ENCODE measurements at regions not wholly inside any gene's neighbourhood (a gene's known extent, or its start where the extent isn't known, plus 50 kb on each side); places are given as distances from the start of the nearest gene placed in this dataset.

GRCh38 chr7:118762451-118762850 is 537.9 kb downstream of the ANKRD7 start:
- H3K4me1 ChIP-seq = no peaks in the 10 kb centered on the region
- WGBS, 3 donors = 66 to 77% (median 70%) methylated on average over 2 of the region's 2 CpGs
- H3K4me3 ChIP-seq = no peak overlapping the region
- no peak overlapping the region for H3K27ac ChIP-seq
- H3K27me3 ChIP-seq (ENCODE audit: insufficient read depth in 3 of 3, low read length in 2 of 3) = no peaks in the 10 kb centered on the region
- DNase-seq (no peak), ATAC-seq (no peak)
- no peaks in the 10 kb centered on the region for H3K36me3 ChIP-seq (ENCODE audit: insufficient read depth in 1 of 2, low read depth in 1 of 2)
- no peak for TF ChIP-seq CTCF (IDR thresholded peaks at IDR 0.05)
- intact Hi-C loops (cut with DNase I) = no loop called here
- H3K9me3 ChIP-seq = no peaks in the 10 kb centered on the region

GRCh38 chr7:118764221-118764620 is 539.7 kb downstream of the ANKRD7 start:
- H3K9me3 ChIP-seq = no peaks in the 10 kb centered on the region
- no peaks in the 10 kb centered on the region for H3K4me1 ChIP-seq
- ATAC-seq (no peak), DNase-seq (no peak)
- intact Hi-C loops (cut with DNase I) = no loop called here
- H3K27ac ChIP-seq = no peak overlapping the region
- H3K4me3 ChIP-seq = no peak overlapping the region
- no peaks in the 10 kb centered on the region for H3K36me3 ChIP-seq (ENCODE audit: insufficient read depth in 1 of 2, low read depth in 1 of 2)
- WGBS, 3 donors = 72 to 81% (median 77%) methylated on average over 4 of the region's 4 CpGs
- TF ChIP-seq CTCF (IDR thresholded peaks at IDR 0.05) = no peak
- H3K27me3 ChIP-seq (ENCODE audit: insufficient read depth in 3 of 3, low read length in 2 of 3) = no peaks in the 10 kb centered on the region

- intact Hi-C loops (cut with DNase I) = no loop called here
- DNase-seq (no peak), ATAC-seq (no peak)
- no peak for TF ChIP-seq CTCF (IDR thresholded peaks at IDR 0.05)
- Histone ChIP-seq H3K36me3 (ENCODE audit: insufficient read depth in 1 of 2, low read depth in 1 of 2) (no peaks in the 10 kb centered on the region), H3K9me3 (no peaks in the 10 kb centered on the region), H3K27ac (no peak overlapping the region), H3K4me3 (no peak overlapping the region), H3K27me3 (ENCODE audit: insufficient read depth in 3 of 3, low read length in 2 of 3) (no peaks in the 10 kb centered on the region), H3K4me1 (no peaks in the 10 kb centered on the region)
Observed at GRCh38 chr7:118771672-118772071, 547.2 kb downstream of the ANKRD7 start.

- intact Hi-C loops (cut with DNase I) = no loop called here
- DNase-seq (no peak), ATAC-seq (no peak)
- no peaks in the 10 kb centered on the region for H3K36me3 ChIP-seq (ENCODE audit: insufficient read depth in 1 of 2, low read depth in 1 of 2)
- no peak overlapping the region for H3K27ac ChIP-seq
- WGBS, 3 donors = 62 to 79% (median 66%) methylated on average over 1 of the region's 1 CpG
- no peak overlapping the region for H3K4me3 ChIP-seq
- no peaks in the 10 kb centered on the region for H3K9me3 ChIP-seq
- H3K27me3 ChIP-seq (ENCODE audit: insufficient read depth in 3 of 3, low read length in 2 of 3) = no peaks in the 10 kb centered on the region
- no peaks in the 10 kb centered on the region for H3K4me1 ChIP-seq
- TF ChIP-seq CTCF (IDR thresholded peaks at IDR 0.05) = no peak
Observed at GRCh38 chr7:118777308-118777707, 552.8 kb downstream of the ANKRD7 start.

- no peak for ATAC-seq
- Histone ChIP-seq H3K9me3 (no peaks in the 10 kb centered on the region), H3K4me1 (no peaks in the 10 kb centered on the region), H3K4me3 (no peak overlapping the region), H3K36me3 (ENCODE audit: insufficient read depth in 1 of 2, low read depth in 1 of 2) (no peaks in the 10 kb centered on the region), H3K27me3 (ENCODE audit: insufficient read depth in 3 of 3, low read length in 2 of 3) (no peaks in the 10 kb centered on the region), H3K27ac (no peak overlapping the region)
- intact Hi-C loops (cut with DNase I) = no loop called here
- WGBS, 3 donors = 78 to 80% (median 79%) methylated on average over 4 of the region's 4 CpGs
- no peak for TF ChIP-seq CTCF (IDR thresholded peaks at IDR 0.05)
- DNase-seq = no peak
Observed at GRCh38 chr7:118792682-118793081, 568.2 kb downstream of the ANKRD7 start.
